GM19328 (cell line): ENCODE measurements at regions not wholly inside any gene's neighbourhood (a gene's known extent, or its start where the extent isn't known, plus 50 kb on each side); places are given as distances from the start of the nearest gene placed in this dataset.

Source experiments
- ATAC-seq: cut with Tn5 transposase; IDR thresholded peaks from one replicate; pipeline ENCODE4 v1.9.1; 2021; ENCODE audit warnings: mild to moderate bottlenecking, moderate library complexity; ENCODE audit not compliant: unreplicated experiment

- ATAC-seq = no peak
These were observed 450.8 kb downstream of the GRXCR1 start for GRCh38 chr4:43343298-43343697.

GRCh38 chr4:43345323-43345925 is 452.9 kb downstream of the GRXCR1 start:
- no peak for ATAC-seq

- ATAC-seq = no peak
These were observed 456.1 kb downstream of the GRXCR1 start for GRCh38 chr4:43348591-43348990.

GRCh38 chr4:43351970-43352806 is 459.7 kb downstream of the GRXCR1 start:
- ATAC-seq = no peak

GRCh38 chr4:43352859-43353258 is 460.3 kb downstream of the GRXCR1 start:
- no peak for ATAC-seq

GRCh38 chr4:43353552-43353951 is 461.0 kb downstream of the GRXCR1 start:
- no peak for ATAC-seq

- ATAC-seq = no peak
These were observed 464.3 kb downstream of the GRXCR1 start for GRCh38 chr4:43356786-43357185.

- ATAC-seq = no peak
These were observed 464.9 kb downstream of the GRXCR1 start for GRCh38 chr4:43357252-43357974.

GRCh38 chr4:43360296-43360695 is 467.8 kb downstream of the GRXCR1 start:
- no peak for ATAC-seq

GRCh38 chr4:43362875-43363636 is 470.5 kb downstream of the GRXCR1 start:
- no peak for ATAC-seq

- ATAC-seq = no peak
These were observed 476.6 kb downstream of the GRXCR1 start for GRCh38 chr4:43369036-43369594.

- ATAC-seq = no peak
These were observed 480.7 kb downstream of the GRXCR1 start for GRCh38 chr4:43373201-43373600.

- no peak for ATAC-seq
These were observed 481.8 kb downstream of the GRXCR1 start for GRCh38 chr4:43374216-43374751.

- no peak for ATAC-seq
These were observed 486.5 kb downstream of the GRXCR1 start for GRCh38 chr4:43379016-43379415.

- no peak for ATAC-seq
These were observed 487.6 kb downstream of the GRXCR1 start for GRCh38 chr4:43380093-43380492.

- ATAC-seq = no peak
These were observed 498.6 kb downstream of the GRXCR1 start for GRCh38 chr4:43391069-43391468.

GRCh38 chr4:43394976-43395375 is 502.5 kb downstream of the GRXCR1 start:
- no peak for ATAC-seq

- ATAC-seq = no peak
These were observed 507.2 kb downstream of the GRXCR1 start for GRCh38 chr4:43399726-43400125.

GRCh38 chr4:43402393-43402792 is 509.9 kb downstream of the GRXCR1 start:
- ATAC-seq = no peak

GRCh38 chr4:43410636-43411035 is 518.1 kb downstream of the GRXCR1 start:
- ATAC-seq = no peak
